ENCODE measurements at regions not wholly inside any gene's neighbourhood (a gene's known extent, or its start where the extent isn't known, plus 50 kb on each side); places are given as distances from the start of the nearest gene placed in this dataset.

DNA sequence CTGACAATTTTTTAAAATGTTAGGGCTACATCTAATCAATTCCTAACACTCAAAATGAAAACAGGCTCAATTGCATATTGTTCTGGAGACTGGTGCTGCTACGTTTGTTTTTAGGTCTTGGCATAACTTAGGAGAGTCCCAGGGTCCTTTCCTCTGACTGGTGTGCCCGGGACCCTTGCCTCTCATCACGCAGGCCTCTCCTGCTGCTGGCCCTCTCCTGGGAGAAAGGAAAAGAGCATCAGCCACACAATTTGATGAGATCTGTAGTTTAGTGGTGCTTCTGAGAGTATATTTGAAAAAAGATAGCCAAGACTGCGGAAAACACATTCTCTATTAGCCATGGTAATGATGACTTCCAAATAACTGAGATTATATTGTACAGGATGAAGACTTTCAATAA is 380.0 kb downstream of the KLF12 start:
- TF ChIP-seq, protein P1, sequence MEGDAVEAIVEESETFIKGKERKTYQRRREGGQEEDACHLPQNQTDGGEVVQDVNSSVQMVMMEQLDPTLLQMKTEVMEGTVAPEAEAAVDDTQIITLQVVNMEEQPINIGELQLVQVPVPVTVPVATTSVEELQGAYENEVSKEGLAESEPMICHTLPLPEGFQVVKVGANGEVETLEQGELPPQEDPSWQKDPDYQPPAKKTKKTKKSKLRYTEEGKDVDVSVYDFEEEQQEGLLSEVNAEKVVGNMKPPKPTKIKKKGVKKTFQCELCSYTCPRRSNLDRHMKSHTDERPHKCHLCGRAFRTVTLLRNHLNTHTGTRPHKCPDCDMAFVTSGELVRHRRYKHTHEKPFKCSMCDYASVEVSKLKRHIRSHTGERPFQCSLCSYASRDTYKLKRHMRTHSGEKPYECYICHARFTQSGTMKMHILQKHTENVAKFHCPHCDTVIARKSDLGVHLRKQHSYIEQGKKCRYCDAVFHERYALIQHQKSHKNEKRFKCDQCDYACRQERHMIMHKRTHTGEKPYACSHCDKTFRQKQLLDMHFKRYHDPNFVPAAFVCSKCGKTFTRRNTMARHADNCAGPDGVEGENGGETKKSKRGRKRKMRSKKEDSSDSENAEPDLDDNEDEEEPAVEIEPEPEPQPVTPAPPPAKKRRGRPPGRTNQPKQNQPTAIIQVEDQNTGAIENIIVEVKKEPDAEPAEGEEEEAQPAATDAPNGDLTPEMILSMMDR (IDR thresholded peaks at IDR 0.05): no peak
- H3K27ac ChIP-seq: no peak overlapping the region
- H3K36me3 ChIP-seq: no peaks in the 10 kb centered on the region
- no peak overlapping the region for H3K4me3 ChIP-seq
- H3K27me3 ChIP-seq: no peaks in the 10 kb centered on the region
- H3K9me3 ChIP-seq: no peaks in the 10 kb centered on the region
- no peak for DNase-seq (ENCODE audit: low spot score)
- H3K4me1 ChIP-seq: no peaks in the 10 kb centered on the region

DNA sequence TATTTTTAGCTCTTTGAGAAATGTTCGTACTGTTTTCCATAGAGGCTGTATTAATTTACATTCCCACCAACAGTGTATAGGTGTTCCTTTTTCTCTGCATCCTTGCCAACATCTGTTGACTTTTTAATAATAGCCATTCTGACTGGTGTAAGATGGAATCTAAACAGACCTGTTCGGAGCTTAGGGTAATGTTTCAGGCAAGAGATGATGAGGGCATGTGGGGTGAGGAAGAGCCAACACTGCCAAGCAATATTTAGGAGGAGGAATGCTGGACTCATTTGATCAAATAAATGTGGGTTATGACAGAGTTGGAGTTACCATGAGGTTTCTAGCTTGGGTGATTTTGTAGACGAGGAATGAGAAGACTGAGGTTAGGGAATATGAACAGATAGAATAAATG is 382.9 kb downstream of the KLF12 start:
- no peaks in the 10 kb centered on the region for H3K27me3 ChIP-seq
- no peak overlapping the region for H3K4me3 ChIP-seq
- peaks cover 6% of the 10 kb centered on the region for H3K36me3 ChIP-seq
- H3K4me1 ChIP-seq: no peaks in the 10 kb centered on the region
- no peak overlapping the region for H3K27ac ChIP-seq
- TF ChIP-seq, protein P1 (IDR thresholded peaks at IDR 0.05): no peak
- DNase-seq (ENCODE audit: low spot score): no peak
- H3K9me3 ChIP-seq: no peaks in the 10 kb centered on the region

DNA sequence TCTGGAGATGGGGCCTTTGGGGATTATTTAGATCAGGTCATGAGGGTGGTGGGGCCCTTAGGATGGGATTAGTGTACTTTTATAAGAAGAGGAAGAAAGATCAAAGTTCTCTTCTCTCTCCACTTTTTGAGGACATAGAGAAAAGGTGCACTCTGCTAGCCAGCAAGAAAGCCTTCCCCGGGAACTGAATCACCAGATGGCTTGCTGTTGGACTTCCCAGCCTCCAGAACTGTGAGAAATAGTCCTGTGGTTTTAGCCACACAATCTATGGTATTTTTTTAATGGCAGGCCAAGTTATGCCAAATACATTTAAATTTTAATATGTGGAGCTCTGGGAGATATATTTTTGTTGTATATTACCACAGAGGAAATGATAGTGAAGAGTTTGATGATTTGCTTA is 385.8 kb downstream of the KLF12 start:
- no peak for DNase-seq (ENCODE audit: low spot score)
- H3K4me3 ChIP-seq: no peak overlapping the region
- H3K9me3 ChIP-seq: no peaks in the 10 kb centered on the region
- H3K36me3 ChIP-seq: peaks cover 6% of the 10 kb centered on the region
- no peak overlapping the region for H3K27ac ChIP-seq
- H3K4me1 ChIP-seq: no peaks in the 10 kb centered on the region
- TF ChIP-seq, protein P1 (IDR thresholded peaks at IDR 0.05): no peak
- no peaks in the 10 kb centered on the region for H3K27me3 ChIP-seq

GRCh38 chr13:73745190-73745589 is 389.0 kb downstream of the KLF12 start:
- H3K4me3 ChIP-seq: no peak overlapping the region
- no peak for DNase-seq (ENCODE audit: low spot score)
- H3K9me3 ChIP-seq: no peaks in the 10 kb centered on the region
- H3K36me3 ChIP-seq: peaks cover 6% of the 10 kb centered on the region
- no peaks in the 10 kb centered on the region for H3K4me1 ChIP-seq
- TF ChIP-seq, protein P1 (IDR thresholded peaks at IDR 0.05): no peak
- H3K27me3 ChIP-seq: no peaks in the 10 kb centered on the region
- no peak overlapping the region for H3K27ac ChIP-seq

DNA sequence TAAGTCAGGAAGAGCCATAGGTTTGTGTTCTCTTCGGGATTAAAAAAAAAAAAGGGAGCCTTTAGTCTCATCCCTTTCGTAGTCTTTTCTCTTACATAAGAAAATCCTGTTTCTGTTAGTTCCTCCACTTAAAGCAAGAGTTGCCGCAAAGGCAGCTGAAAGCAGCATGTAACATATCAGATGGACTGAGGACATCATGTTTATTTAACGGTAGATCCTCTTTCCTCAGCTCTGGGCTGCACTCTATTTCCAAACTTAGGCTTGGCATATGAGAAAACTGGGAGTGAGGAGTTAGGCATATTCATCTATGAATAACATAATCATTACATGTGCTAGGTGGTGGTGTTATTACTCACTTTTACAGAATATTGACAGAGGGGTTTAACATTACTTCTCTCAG is 391.2 kb downstream of the KLF12 start:
- Histone ChIP-seq H3K27me3 (no peaks in the 10 kb centered on the region), H3K9me3 (no peaks in the 10 kb centered on the region), H3K4me1 (no peaks in the 10 kb centered on the region), H3K4me3 (no peak overlapping the region), H3K36me3 (no peaks in the 10 kb centered on the region), H3K27ac (no peak overlapping the region)
- TF ChIP-seq, protein P1 (IDR thresholded peaks at IDR 0.05): no peak
- DNase-seq (ENCODE audit: low spot score): no peak

DNA sequence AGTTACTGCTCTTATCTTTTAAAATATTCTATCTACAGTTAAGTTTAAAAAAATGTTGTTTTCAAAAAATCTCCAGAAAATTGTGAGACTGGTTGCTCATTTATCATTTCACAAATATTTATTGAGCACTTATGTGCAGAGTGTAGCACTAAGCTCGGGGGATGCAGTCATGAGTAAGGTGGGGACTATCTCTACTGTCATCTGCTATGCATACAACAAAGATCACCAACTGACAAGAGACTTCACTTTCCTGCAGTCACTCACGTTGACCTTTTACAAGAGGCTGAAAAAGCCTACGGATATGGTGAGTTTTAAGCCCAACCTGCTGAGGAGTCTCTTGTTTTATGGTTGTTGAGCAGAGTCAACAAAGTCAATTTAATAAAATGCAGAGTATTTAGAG is 392.5 kb downstream of the KLF12 start:
- H3K9me3 ChIP-seq: no peaks in the 10 kb centered on the region
- H3K27me3 ChIP-seq: no peaks in the 10 kb centered on the region
- H3K36me3 ChIP-seq: no peaks in the 10 kb centered on the region
- no peaks in the 10 kb centered on the region for H3K4me1 ChIP-seq
- no peak for DNase-seq (ENCODE audit: low spot score)
- no peak overlapping the region for H3K27ac ChIP-seq
- TF ChIP-seq, protein P1 (IDR thresholded peaks at IDR 0.05): no peak
- no peak overlapping the region for H3K4me3 ChIP-seq

All from right atrium auricular region (tissue), 2 donors.